HepG2 (cell line): ENCODE measurements at regions not wholly inside any gene's neighbourhood (a gene's known extent, or its start where the extent isn't known, plus 50 kb on each side); places are given as distances from the start of the nearest gene placed in this dataset.

ENCODE experiments used
- ATAC-seq: fragments of 200-7000 bp; cut with Tn5 transposase; 3 replicates; pipeline ENCODE4 v1.9.1; 2020; ENCODE audit warnings: mild to moderate bottlenecking, moderate library complexity
- BruUV-seq: library from RNA; stranded (reverse); fragments of 400-500 nt; replicated peaks from 2 replicates; lab custom pipeline; 2021; lab: Mats Ljungman, UMichigan
- CTCF ChIA-PET: fragments of 300-600 bp; formaldehyde crosslinking; extraction: SDS; loops from one replicate; lab custom pipeline; 2021; ENCODE audit warnings: low total read pairs, inconsistent platforms, low intra/inter-chr PET ratio; lab: Yijun Ruan, JAX
- POLR2A ChIA-PET: fragments of 350-600 bp; sonication (Branson Sonifier 250); formaldehyde crosslinking; loops from one replicate; lab custom pipeline; 2020; ENCODE audit warnings: antibody characterized with exemption, inconsistent platforms; lab: Yijun Ruan, JAX
- DNase-seq: peaks from one replicate; pipeline ENCODE4 v3.0.0-alpha.2; 2015; ENCODE audit warnings: low spot score
- FAIRE-seq: peaks from 3 replicates; lab custom pipeline; 2011; peaks lifted over from hg19 to GRCh38; lab: Jason Lieb, UNC
- H2AFZ ChIP-seq: one replicate; pipeline ENCODE4 v1.6.1; 2011; ENCODE audit warnings: low read length, inconsistent platforms
- H3K27ac ChIP-seq: fragments of 300-600 bp; 3 replicates; pipeline ENCODE4 v1.8.0; 2011; ENCODE audit warnings: mixed run types, mild to moderate bottlenecking, mixed read lengths, low read length, inconsistent platforms; ENCODE audit not compliant: insufficient read depth; ENCODE audit errors: extremely low read length
- H3K27me3 ChIP-seq, 2 experiments: fragments of 200-600 bp in 1 of 2; 2 replicates in 1 of 2; 3 replicates in 1 of 2; pipeline versions ENCODE4 v1.6.0 to v1.8.0; 2011; ENCODE audit warnings: low read length in 2 of 2, mild to moderate bottlenecking in 2 of 2, moderate library complexity in 2 of 2, inconsistent platforms in 1 of 2; ENCODE audit not compliant: insufficient read depth in 2 of 2, control insufficient read depth in 1 of 2
- H3K36me3 ChIP-seq, 2 experiments: fragments of 200-600 bp in 1 of 2; replicated peaks in 1 of 2; 2 replicates in 1 of 2; 3 replicates in 1 of 2; pipeline versions ENCODE4 v1.5.1 to v1.8.0; 2011; ENCODE audit warnings: low read length in 2 of 2, inconsistent platforms in 1 of 2; ENCODE audit not compliant: insufficient read depth in 2 of 2, control insufficient read depth in 1 of 2
- H3K4me1 ChIP-seq: 2 replicates; pipeline ENCODE4 v1.5.1; 2012; ENCODE audit warnings: low read length, inconsistent platforms; ENCODE audit not compliant: insufficient read depth
- H3K4me2 ChIP-seq: 2 replicates; pipeline ENCODE4 v1.6.0; 2011; ENCODE audit warnings: low read depth, low read length, inconsistent platforms
- H3K4me3 ChIP-seq, 3 experiments: fragments of 200-600 bp in 1 of 3; sonication (generic), shearing (Covaris generic) in 1 of 3; replicated peaks in 1 of 3; 2 replicates each; pipeline ENCODE4 v1.5.1; 2011 to 2016; ENCODE audit warnings: low read length in 3 of 3, inconsistent platforms in 2 of 3, low read depth in 2 of 3, mild to moderate bottlenecking in 2 of 3, control low read depth in 1 of 3, mixed read lengths in 1 of 3; ENCODE audit not compliant: insufficient read depth in 1 of 3
- H3K79me2 ChIP-seq: one replicate; pipeline ENCODE4 v1.6.1; 2011; ENCODE audit warnings: low read length, inconsistent platforms; ENCODE audit not compliant: insufficient read depth
- H3K9ac ChIP-seq: 2 replicates; pipeline ENCODE4 v1.6.0; 2011; ENCODE audit warnings: mild to moderate bottlenecking, low read depth, low read length, inconsistent platforms; ENCODE audit not compliant: insufficient read depth
- H3K9me3 ChIP-seq: 2 replicates; pipeline ENCODE4 v1.5.1; 2012; ENCODE audit warnings: mild to moderate bottlenecking, low read length
- H4K20me1 ChIP-seq: 2 replicates; pipeline ENCODE4 v1.6.0; 2011; ENCODE audit warnings: inconsistent platforms, mild to moderate bottlenecking, low read length, moderate library complexity; ENCODE audit not compliant: insufficient read depth
- GABPA ChIP-seq, 2 experiments: IDR thresholded peaks; 2 replicates each; pipeline ENCODE4 v1.6.1; 2011 to 2016; ENCODE audit warnings: low read depth in 2 of 2, low read length in 1 of 2, missing biosample characterization in 1 of 2, missing genetic modification characterization in 1 of 2
- RXRB ChIP-seq: IDR thresholded peaks from 2 replicates; pipeline ENCODE4 v1.6.1; 2016; ENCODE audit warnings: borderline replicate concordance, missing genetic modification reagents, missing compliant biosample characterization
- ZNF354B ChIP-seq: sonication (generic); formaldehyde crosslinking; IDR thresholded peaks from 2 replicates; pipeline ENCODE4 v1.8.0; 2022; ENCODE audit warnings: mild to moderate bottlenecking, missing genetic modification reagents
- ZNF451 ChIP-seq: sonication (generic); formaldehyde crosslinking; IDR thresholded peaks from 2 replicates; pipeline ENCODE4 v1.5.0; 2020; ENCODE audit warnings: mild to moderate bottlenecking, missing genetic modification reagents
- ZNF883 ChIP-seq: sonication (generic); formaldehyde crosslinking; IDR thresholded peaks from 2 replicates; pipeline ENCODE4 v1.5.1; 2020; ENCODE audit warnings: mild to moderate bottlenecking, missing genetic modification reagents; ENCODE audit errors: not compliant biosample characterization
- WGBS: methylation state at CpG from one replicate; pipeline ENCODE4 v1.1.6; 2017; ENCODE audit warnings: low lambda C conversion rate; 5-methylcytosine and 5-hydroxymethylcytosine counted together
- in situ Hi-C: cut with HindIII; loops from 2 replicates; pipeline ENCODE4 v1.10.0; 2017; ENCODE audit warnings: low pct_unique_long_range_greater_than_20kb; ENCODE audit not compliant: extremely low pct_ligation_motif_present
- intact Hi-C: fragments of 100-400 bp; cut with micrococcal nuclease; formaldehyde crosslinking; loops from one replicate; pipeline ENCODE4 v1.10.0; 2022; ENCODE audit not compliant: unreplicated experiment

- Histone ChIP-seq H3K9me3 (no peaks in the 10 kb centered on the region), H3K4me2 (no peak overlapping the region), H2AFZ (no peak overlapping the region), H3K4me1 (no peaks in the 10 kb centered on the region), H3K79me2 (no peaks in the 10 kb centered on the region), H3K4me3 (no peak overlapping the region), H3K36me3 (no peaks in the 10 kb centered on the region), H3K9ac (no peak overlapping the region), H3K27me3 (no peaks in the 10 kb centered on the region), H4K20me1 (no peaks in the 10 kb centered on the region), H3K27ac (no peak overlapping the region)
- 14% methylated on average over 4 of the region's 4 CpGs for WGBS
- no peak for TF ChIP-seq ZNF354B (CRISPR knock-in tag)
- TF ChIP-seq RXRB (CRISPR knock-in tag): no peak
- no peak for TF ChIP-seq ZNF883 (CRISPR knock-in tag)
- no TSS peak for BruUV-seq
- intact Hi-C loops: no loop called here
- FAIRE-seq (no peak), ATAC-seq (no peak), DNase-seq (no peak)
- CTCF ChIA-PET: no interaction called here
- in situ Hi-C loops: no loop called here
- POLR2A ChIA-PET: no interaction called here
Measured at GRCh38 chr4:72670521-72670920, 101.5 kb upstream of the ADAMTS3 start.

GRCh38 chr4:72666910-72667309 lies 97.9 kb upstream of the ADAMTS3 start:
- Histone ChIP-seq H3K9ac (no peak overlapping the region), H3K27ac (no peak overlapping the region), H3K27me3 (no peaks in the 10 kb centered on the region), H3K4me2 (peak overlapping the region; percentile 20; the same call in 1 of the 2 replicates), H3K4me3 (no peak overlapping the region), H2AFZ (no peak overlapping the region), H4K20me1 (no peaks in the 10 kb centered on the region), H3K79me2 (no peaks in the 10 kb centered on the region), H3K36me3 (no peaks in the 10 kb centered on the region), H3K9me3 (no peaks in the 10 kb centered on the region), H3K4me1 (no peaks in the 10 kb centered on the region)
- in situ Hi-C loops (no loop called here), intact Hi-C loops (no loop called here)
- CTCF ChIA-PET: no interaction called here
- ATAC-seq: peak; percentile 78
- WGBS: 8% methylated on average over 8 of the region's 9 CpGs
- TF ChIP-seq GABPA (IDR thresholded peaks at IDR 0.05; ENCODE audit: low read depth, low read length) (no peak), GABPA (CRISPR knock-in tag; IDR thresholded peaks at IDR 0.05; ENCODE audit: low read depth) (peak; percentile 38; the same call in 1 of the 2 replicates), ZNF451 (CRISPR knock-in tag) (no peak)
- BruUV-seq: no TSS peak
- POLR2A ChIA-PET: no interaction called here
- DNase-seq: no peak
- no peak for FAIRE-seq
